GM12891 (cell line): ENCODE measurements at regions not wholly inside any gene's neighbourhood (a gene's known extent, or its start where the extent isn't known, plus 50 kb on each side); places are given as distances from the start of the nearest gene placed in this dataset.

Source experiments
- DNase-seq: peaks from one replicate; pipeline ENCODE4 v3.0.0; 2011; ENCODE audit warnings: low spot score; ENCODE audit not compliant: insufficient read length
- FAIRE-seq: peaks from 2 replicates; lab custom pipeline; 2011; peaks lifted over from hg19 to GRCh38; lab: Jason Lieb, UNC
- PAX5 ChIP-seq: IDR thresholded peaks from 2 replicates; pipeline ENCODE4 v1.6.1; 2011; ENCODE audit warnings: low read length, moderate library complexity, mild to moderate bottlenecking; ENCODE audit not compliant: insufficient read depth, severe bottlenecking
- POLR2A ChIP-seq: IDR thresholded peaks from 2 replicates; pipeline ENCODE4 v1.6.1; 2011; ENCODE audit warnings: low read depth, low read length, control low read depth
- POLR2AphosphoS5 ChIP-seq: IDR thresholded peaks from 2 replicates; pipeline ENCODE4 v1.6.1; 2011; ENCODE audit warnings: low read depth, low read length, control low read depth
- POU2F2 ChIP-seq: IDR thresholded peaks from 2 replicates; pipeline ENCODE4 v1.6.1; 2011; ENCODE audit warnings: low read depth, mild to moderate bottlenecking, control low read depth, low read length, moderate library complexity
- SPI1 ChIP-seq: IDR thresholded peaks from 2 replicates; pipeline ENCODE4 v1.6.1; 2011; ENCODE audit warnings: low read depth, low read length, control low read depth
- TAF1 ChIP-seq: IDR thresholded peaks from 2 replicates; pipeline ENCODE4 v1.6.1; 2011; ENCODE audit warnings: low read depth, low read length, control low read depth

DNA sequence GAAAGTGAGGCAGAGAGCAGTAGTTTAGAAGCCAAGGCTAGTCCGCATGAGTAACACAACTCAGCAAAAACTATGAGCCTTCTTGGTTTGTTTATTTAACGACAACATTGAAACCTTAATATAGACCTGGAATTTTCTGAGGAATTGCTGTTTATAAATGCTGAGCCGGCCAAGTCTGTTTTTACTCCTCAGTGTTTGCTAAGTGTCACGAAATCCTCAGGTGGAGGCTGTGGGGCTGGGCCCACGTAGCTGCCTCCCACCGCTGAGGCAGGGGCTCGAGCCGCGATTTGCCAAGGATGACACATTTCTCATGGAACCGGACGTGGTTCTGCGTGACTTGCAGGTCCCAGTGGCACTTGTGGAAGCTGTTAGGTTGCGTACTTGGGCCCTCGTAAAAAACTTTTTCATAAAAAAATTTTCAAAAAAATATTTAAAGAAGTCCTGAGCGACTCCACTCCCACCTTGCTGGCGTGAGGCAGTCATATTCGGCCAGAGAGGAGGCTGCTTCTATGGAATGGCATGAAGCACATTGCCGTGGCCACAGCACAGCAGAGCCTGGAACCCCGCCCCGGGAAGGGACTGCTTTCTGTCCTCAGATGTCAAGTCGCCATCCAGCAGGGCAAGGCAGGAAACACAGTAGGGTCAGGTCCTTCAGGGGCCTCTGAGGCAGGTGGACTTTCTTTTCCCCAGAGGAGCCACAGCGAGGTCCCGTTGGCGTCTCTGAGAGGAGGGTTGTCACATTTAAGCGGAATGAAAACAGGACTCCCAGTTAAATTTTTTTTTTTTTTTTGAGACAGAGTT is 64.8 kb upstream of the PCSK6 start:
- TF ChIP-seq POU2F2 = no peak
- TF ChIP-seq POLR2AphosphoS5 = no peak
- no peak for TF ChIP-seq POLR2A
- TF ChIP-seq PAX5 = no peak
- no peak for TF ChIP-seq SPI1
- no peak for TF ChIP-seq TAF1
- FAIRE-seq (no peak), DNase-seq (no peak)

DNA sequence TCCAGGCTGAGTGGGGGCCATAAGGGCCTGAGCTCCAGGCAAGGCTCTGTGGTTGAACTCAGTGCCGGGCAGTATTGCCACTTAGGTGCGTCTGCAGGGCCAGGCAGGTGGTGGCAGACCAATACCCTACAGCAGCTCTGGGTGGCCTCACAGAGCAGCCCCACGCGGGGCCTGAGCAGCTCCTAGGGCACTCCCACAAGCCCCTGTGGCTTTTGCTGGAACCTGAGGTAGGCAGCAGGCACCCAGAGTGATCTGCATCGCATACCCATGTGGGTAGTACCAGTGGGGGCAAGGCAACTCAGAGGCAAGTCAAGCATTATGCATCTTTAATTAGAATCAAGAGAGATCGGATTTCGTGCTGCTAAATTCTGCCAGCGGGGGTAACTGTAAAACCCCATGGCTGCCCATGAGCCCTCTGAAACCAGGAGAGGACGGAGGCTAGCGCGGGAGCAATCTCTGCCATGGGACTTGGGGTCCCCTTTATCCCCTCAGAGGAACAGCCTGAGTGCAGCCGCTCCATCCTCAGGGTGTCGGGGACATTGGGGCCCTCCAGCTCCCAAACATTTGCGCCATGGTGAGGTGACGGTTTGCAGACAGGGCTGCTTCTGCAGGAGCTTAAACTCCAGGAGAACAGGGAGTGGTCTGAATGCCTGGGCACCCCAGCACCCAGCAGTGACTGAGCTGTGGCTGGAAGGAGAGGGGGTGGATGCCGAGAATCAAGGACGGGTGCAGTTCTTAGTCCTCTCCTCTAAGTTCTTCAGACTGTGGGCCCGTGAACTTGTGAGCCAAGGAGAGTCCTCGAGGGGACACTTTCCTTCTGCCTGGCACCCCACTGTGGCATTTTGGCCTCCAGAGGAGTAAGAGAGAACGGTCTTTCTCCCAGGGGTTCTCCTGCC is 62.4 kb upstream of the PCSK6 start:
- FAIRE-seq (no peak), DNase-seq (no peak)
- no peak for TF ChIP-seq TAF1
- no peak for TF ChIP-seq POLR2A
- TF ChIP-seq POU2F2 = no peak

DNA sequence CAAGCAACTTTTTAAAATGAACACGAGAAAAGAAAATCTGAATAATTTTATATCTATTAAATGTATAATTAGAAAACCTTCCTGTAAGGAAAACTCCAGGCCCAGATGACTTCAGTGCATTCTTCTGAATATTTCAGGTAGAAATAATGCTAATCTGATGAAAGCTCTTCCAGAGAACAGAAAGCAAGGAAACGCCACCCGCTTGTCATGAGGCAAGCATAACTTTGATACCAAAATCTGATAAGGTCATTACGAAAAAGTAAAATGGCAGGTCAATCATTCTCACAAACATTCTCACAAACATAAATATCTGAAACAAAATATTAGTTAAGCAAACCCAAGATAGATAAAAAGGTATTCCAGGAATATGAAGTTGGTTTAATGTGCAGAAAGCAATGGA is 60.6 kb upstream of the PCSK6 start:
- no peak for TF ChIP-seq PAX5
- TF ChIP-seq TAF1 = no peak
- TF ChIP-seq POU2F2 = no peak
- no peak for TF ChIP-seq POLR2A
- TF ChIP-seq POLR2AphosphoS5 = no peak
- FAIRE-seq = no peak
- DNase-seq = no peak

- TF ChIP-seq TAF1 = no peak
- no peak for TF ChIP-seq POLR2A
- TF ChIP-seq POU2F2 = no peak
- no peak for TF ChIP-seq POLR2AphosphoS5
- TF ChIP-seq PAX5 = no peak
- TF ChIP-seq SPI1 = no peak
- FAIRE-seq = no peak
- DNase-seq = no peak
Measured at GRCh38 chr15:101549647-101550046, 60.1 kb upstream of the PCSK6 start.

DNA sequence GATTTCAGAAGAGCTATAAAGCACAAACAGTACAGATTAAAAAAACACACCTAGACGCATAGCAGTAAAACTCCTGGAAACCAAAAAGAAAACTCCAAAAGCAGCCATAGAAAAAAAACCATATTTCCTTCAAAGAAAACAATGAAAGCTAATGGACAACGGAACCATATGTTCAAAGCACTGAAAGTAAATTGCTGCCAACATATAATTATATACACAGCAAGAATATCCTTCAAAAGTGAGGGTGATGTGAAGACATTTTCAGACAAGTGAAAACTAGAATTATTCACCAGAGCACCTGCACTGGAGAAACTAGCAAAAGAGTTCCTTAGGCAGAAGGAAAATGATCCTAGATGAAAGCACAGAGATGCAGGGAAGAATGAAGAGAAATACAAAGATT is 58.2 kb upstream of the PCSK6 start:
- FAIRE-seq (no peak), DNase-seq (no peak)
- no peak for TF ChIP-seq PAX5
- TF ChIP-seq SPI1 = no peak
- no peak for TF ChIP-seq POLR2AphosphoS5
- TF ChIP-seq TAF1 = no peak
- no peak for TF ChIP-seq POLR2A
- no peak for TF ChIP-seq POU2F2

GRCh38 chr15:101545548-101546505 is 56.3 kb upstream of the PCSK6 start:
- TF ChIP-seq POU2F2 (no peak), SPI1 (no peak), PAX5 (no peak), POLR2A (no peak), TAF1 (no peak), POLR2AphosphoS5 (no peak)
- FAIRE-seq = no peak
- no peak for DNase-seq

GRCh38 chr15:101544613-101544945 is 55.1 kb upstream of the PCSK6 start:
- TF ChIP-seq POLR2AphosphoS5 (no peak), PAX5 (no peak), POLR2A (no peak)
- FAIRE-seq = no peak
- no peak for DNase-seq

- TF ChIP-seq POLR2AphosphoS5 (no peak), POLR2A (no peak), POU2F2 (no peak), TAF1 (no peak), PAX5 (no peak), SPI1 (no peak)
- DNase-seq (no peak), FAIRE-seq (no peak)
Measured at GRCh38 chr15:101543926-101544612, 54.6 kb upstream of the PCSK6 start.

- TF ChIP-seq POLR2AphosphoS5 (no peak), POU2F2 (no peak), PAX5 (no peak)
- no peak for FAIRE-seq
- no peak for DNase-seq
Measured at GRCh38 chr15:101543431-101543830, 53.9 kb upstream of the PCSK6 start.
